ENCODE measurements at regions not wholly inside any gene's neighbourhood (a gene's known extent, or its start where the extent isn't known, plus 50 kb on each side); places are given as distances from the start of the nearest gene placed in this dataset.

DNA sequence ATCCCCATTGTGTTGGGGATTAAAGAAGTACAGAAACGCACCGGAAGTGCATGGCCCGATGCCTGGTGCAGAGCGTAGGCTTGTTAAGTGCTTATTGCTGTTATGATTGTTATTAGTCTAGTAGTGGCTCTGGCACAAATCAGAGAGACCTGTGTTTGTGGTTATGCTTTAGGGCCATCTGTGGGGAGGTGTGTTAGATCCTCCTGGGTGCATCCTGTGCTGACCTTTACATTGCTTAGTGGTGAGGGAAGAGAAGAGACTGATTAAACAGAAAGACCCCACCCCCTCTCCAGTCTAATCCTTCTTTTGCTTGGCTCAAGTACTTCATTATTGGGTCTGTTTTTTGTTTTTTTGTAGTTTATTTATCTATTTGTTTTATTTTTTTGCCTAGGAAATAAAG, 112.7 kb upstream of the SPRY4 start:
- TF ChIP-seq POLR2A (IDR thresholded peaks at IDR 0.05; ENCODE audit: low read length) (no peak), GATA1 (IDR thresholded peaks at IDR 0.05; ENCODE audit: low read depth, low read length) (no peak)

Measured in erythroblast (primary cell).